ENCODE measurements at regions not wholly inside any gene's neighbourhood (a gene's known extent, or its start where the extent isn't known, plus 50 kb on each side); places are given as distances from the start of the nearest gene placed in this dataset.

DNA sequence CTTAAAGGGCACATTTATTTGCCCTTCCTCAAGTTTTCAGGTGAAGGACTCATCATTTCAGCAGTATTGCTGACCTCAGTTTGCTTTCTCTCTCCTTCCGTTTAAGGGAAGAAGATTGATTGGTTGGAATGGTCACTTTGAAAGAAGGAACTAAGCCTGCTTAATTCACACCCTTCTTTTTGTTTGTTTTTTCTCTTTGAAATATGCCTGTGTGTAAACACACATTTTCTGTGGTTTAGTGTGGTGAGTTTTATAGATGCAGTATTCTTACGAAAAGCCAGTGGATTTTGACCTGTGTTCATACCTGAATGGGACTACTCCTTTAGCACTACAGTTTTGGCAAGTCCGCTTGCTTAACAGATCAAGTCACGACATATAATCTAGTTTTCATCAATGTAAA is 548.8 kb upstream of the EPHA7 start:
- no peak for TF ChIP-seq CTCF (optimal IDR thresholded peaks at IDR 0.05 in 1 of 3, IDR thresholded peaks at IDR 0.05 in 1 of 3, conservative IDR thresholded peaks at IDR 0.05 in 1 of 3; ENCODE audit: extremely low read depth in 1 of 3, insufficient read depth in 2 of 3, low read length in 3 of 3)
- no peak for TF ChIP-seq EZH2 (IDR thresholded peaks at IDR 0.05; ENCODE audit: low read length)
